Limb (tissue), 2 donors: ENCODE measurements at regions not wholly inside any gene's neighbourhood (a gene's known extent, or its start where the extent isn't known, plus 50 kb on each side); places are given as distances from the start of the nearest gene placed in this dataset.
A peak's percentile ranks its signal among the peaks of the same experiment; 100 is the strongest.
"Not testable (repeated sequence)": the region's sequence is repeated elsewhere in the genome, so short reads cannot be mapped to it uniquely, and the experiment has no call there.

Source experiments
- DNase-seq, 2 donors: peaks; one replicate each; pipeline ENCODE4 v3.0.0-alpha.2; 2016; ENCODE audit errors: extremely low spot score in 2 of 2

DNA sequence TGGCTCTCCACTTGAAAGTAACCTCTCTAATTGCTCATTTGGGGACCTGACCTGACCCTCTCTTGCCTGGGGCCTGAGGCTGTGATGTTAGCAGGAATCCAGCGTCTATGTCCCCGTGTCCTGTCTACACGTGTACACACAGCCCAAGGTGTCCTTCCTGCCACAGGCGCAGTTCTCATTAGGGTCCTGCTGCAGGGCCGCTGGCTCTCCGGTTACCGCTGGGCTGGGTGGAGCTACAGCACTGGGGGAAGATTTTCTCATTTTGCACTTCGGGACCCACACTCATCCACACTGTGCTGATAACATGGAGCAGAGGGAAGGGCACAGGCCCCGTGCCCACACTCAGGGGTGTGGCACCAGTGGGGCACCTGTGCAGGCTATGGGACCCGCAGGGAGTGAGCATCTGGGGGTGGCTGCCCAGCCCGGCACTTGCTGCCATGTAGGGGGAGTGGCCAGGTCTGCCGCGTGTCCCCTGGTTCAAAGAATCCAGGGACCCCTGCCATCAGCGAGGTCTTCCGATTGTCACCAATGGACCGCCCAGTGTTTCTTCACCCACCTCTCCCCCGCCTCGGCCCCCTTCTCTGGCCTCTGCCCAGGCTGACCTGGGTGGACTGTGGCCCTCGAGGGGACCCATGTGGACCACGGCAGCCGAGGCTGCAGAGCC is 98.7 kb upstream of the SFSWAP start:
- no peak for DNase-seq

DNA sequence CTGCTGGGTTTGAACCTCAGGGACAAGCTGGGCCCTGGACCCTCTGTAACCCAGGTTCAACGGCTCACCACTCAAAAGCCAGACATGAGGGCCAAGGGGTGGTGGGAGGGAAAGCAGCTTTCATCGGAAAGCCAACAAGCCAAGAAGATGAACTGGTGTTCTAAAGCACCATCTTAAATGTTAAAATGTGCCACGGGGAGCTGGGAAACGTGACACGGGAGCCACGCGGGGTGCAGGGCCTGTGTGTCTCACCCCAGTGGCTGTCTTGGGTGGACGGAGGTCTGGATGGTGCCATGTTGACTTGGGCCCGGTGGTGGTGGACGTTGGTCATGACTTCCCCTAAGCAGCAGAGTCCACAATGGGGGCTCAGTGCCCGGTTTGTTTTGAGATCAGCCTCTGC is 97.7 kb upstream of the SFSWAP start:
- no peak for DNase-seq

DNA sequence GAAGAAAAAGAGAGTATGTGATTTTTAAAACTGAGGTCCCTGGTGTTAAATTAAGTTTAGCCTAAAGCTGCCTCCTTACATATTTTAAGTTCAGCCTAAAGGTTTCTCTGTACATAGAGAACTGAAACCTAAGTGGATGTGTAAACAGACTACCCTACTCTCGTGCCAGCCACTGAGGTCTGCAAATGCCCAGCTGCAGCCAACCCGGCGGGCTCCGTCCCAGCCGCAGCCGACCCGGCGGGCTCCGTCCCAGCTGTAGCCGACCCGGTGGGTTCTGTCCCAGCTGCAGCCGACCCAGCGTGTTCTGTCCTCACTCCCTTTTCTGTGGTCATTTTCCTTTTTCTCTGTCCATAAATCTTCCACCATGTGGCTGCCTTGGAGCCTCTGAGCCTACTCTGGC is 97.2 kb upstream of the SFSWAP start:
- DNase-seq = no peak

GRCh38 chr12:131615326-131616042 is 95.4 kb upstream of the SFSWAP start:
- no peak for DNase-seq

DNA sequence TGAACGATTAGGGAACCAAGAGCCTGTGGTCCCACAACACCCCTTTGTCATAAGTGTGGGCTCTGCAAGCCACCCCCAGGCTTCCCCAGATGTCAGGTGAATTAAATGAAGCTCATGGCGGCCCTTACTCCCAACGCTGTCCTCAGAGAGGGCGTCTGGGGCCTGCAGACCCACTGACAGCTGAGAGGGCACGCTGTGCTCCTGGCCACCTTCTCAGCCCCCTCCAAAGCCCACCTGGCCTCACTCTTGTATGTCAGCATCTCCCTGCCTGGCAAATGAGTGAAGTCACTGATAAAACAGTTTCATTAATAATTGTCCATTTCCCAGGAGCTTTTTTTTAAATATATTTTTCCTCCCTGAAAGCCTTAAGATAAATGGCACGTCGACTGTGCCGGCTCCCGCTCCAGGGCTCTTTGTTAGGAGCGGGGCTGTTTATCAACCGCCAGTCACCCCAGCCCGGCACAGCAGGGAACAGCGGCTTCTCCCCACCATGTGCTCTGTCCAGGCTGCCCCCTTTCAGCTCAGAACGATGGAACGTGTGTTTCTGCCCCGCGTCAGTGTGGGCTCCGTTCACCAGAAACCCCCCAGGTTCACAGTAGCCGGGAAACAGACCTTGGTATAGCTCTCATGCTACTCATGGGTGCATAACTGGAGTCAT is 94.7 kb upstream of the SFSWAP start:
- no peak for DNase-seq

DNA sequence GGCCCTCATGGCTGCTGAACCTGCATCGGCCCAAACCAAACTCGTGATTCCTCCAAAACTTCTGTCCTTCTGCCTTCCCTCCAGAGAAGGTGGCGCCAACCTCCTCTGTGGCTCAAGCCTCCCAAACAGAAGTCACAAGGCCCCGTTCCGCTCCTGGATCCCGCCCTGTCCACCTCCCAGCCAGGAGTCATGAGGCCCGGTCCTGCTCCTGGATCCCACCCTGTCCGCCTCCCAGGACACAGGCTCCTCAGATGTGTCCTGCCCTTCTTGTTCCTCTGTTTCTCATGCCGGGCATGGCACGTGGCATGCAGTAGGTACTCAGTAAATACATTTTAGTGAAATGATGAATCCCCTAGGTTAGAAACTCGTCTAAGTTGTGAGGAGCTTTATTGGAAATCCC is 94.2 kb upstream of the SFSWAP start:
- DNase-seq = no peak

DNA sequence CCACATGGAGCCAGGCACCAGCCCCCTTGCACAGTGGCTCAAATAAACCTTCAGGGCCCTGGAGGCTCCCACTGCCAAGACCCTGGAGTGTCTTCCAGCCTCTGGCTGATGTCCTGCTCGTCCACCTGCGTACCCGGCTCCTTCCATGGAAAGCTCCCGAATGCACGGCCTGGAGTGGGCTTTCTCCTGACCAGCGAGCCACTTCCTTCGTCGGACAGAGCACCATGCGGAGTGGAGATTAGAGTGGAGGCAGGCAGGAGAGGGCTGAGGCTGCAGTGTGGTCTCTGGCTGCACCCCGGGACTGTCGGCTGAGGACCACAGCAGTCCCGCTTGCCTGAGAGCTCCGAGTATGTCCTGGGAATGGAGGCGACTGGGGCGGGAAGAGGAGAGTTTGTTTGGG is 93.7 kb upstream of the SFSWAP start:
- no peak for DNase-seq

DNA sequence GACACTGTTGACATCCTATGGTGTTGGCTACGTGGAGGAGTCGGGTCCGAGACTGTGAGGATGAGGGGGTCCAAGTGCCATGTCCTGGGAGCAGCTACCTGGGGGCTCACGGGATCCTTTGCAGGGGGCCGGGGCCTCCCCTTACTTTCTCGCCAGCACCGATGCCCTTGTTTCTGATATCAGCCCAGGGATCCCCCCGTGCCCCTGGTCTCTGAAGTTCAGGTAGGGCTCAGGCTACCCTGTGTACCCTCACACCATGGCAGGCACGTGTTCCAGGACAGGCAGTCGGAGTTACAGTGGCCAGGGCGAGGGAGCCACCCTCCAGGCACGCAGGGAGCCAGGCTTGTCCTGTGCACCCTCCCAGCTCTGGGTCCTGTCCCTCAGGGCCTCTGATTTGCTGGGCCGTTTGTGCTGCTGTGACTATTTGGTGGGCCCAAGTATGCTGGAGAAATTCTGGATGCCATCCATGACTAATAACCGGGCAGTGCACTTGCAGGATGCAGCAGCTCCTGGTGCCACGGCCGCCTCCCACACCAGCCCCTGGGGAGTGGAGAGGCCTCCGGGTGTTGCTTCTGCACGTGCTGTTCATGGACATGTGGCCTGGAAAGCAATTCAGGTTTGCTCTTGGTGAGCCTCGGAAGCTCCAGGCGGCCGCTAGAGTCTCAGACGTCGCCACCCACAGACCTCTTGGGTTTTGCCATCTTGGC is 93.1 kb upstream of the SFSWAP start:
- DNase-seq = no peak

DNA sequence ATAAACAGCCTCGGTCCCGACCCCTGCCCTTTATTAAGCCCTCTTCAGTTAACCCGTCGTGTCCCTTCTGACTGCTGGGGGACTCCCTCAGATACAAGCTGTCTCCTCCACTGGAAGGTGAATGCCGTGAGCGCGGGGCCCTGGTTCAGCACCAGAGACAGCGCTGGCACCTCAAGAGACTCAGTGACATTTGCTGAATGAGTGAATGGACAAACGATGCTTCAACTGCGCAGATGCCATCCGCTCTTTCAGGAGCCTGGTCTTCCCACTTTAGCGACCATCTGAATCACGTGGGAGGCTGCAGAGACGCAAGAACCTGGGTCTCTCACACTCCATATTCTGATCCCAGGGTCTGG is 92.6 kb upstream of the SFSWAP start:
- DNase-seq = peak in 1 of 2 donors; percentile 68

GRCh38 chr12:131618701-131619100 is 92.2 kb upstream of the SFSWAP start:
- no peak for DNase-seq

- no peak for DNase-seq
These were observed 91.7 kb upstream of the SFSWAP start for GRCh38 chr12:131619106-131619642.

GRCh38 chr12:131619736-131620506 is 91.0 kb upstream of the SFSWAP start:
- no peak for DNase-seq

DNA sequence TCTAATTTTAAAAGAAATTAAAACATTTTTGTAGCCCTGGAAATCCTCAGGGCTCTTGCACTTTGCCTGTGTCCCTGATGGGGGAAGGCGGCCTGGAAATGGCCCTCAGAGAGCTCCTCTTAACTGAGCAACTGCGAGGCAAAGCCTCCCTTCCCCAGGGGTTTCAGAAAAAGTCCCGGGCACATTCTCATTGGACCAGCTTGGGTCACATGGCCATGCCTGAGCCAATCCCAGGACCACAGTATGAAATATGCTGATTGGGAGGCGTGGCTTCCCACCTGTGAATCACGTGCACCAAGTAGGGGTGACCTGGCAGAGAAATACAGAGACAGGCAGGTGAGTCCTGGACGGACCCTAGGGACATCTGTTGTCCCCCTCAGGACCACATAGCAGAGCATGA is 90.4 kb upstream of the SFSWAP start:
- no peak for DNase-seq

DNA sequence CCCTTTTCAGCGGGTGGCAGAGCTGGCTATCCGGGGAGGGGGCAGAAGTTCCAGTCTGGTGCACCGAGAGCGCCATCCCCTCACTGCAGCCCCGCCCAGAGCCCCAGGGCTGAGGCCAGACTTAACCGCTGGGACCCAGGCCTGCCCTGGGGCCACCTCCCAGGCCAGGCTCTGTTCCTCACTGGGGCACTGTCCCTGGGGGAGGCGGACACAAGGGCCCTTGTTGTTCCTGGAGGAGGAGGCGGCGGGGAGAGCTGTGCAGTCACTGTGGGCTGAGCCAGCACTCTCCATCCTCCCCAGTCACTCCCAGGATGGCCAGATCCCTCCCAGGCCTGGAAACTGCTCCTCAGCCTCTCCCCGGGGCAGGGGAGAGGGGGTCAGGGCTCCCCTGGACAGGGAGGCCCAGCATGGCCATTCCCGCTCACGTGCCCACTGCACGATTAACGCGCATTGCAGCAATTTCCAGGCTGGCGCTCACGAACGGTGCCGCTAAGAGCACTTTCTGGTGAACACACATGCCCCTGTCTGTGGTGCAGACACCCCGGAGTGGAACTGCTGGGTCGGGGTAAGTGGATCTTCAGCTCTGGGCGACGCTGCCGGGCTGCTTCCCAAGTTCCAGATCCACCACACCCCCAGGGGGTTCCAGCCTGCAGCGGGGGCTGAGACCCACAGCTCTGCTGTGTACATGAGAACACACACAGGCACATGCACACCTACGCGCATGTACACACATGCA is 89.8 kb upstream of the SFSWAP start:
- no peak for DNase-seq

GRCh38 chr12:131621701-131622421 is 89.0 kb upstream of the SFSWAP start:
- DNase-seq = peak; percentile 15 to 65

GRCh38 chr12:131622422-131622955 is 88.4 kb upstream of the SFSWAP start:
- no peak for DNase-seq

GRCh38 chr12:131623404-131624368 is 87.2 kb upstream of the SFSWAP start:
- DNase-seq = not testable (repeated sequence)

GRCh38 chr12:131624369-131624739 is 86.5 kb upstream of the SFSWAP start:
- DNase-seq = not testable (repeated sequence)
